K562 (cell line): ENCODE measurements at regions not wholly inside any gene's neighbourhood (a gene's known extent, or its start where the extent isn't known, plus 50 kb on each side); places are given as distances from the start of the nearest gene placed in this dataset.

Source experiments
- ATAC-seq: fragments of 200-7000 bp; cut with Tn5 transposase; 3 replicates; pipeline ENCODE4 v1.9.1; 2020; ENCODE audit warnings: moderate library complexity
- BruUV-seq: library from RNA; stranded (reverse); fragments of 400-500 nt; replicated peaks from 2 replicates; lab custom pipeline; 2021; lab: Mats Ljungman, UMichigan
- CTCF ChIA-PET: fragments of 300-600 bp; formaldehyde crosslinking; extraction: SDS; loops from one replicate; lab custom pipeline; 2021; ENCODE audit warnings: low intra/inter-chr PET ratio; lab: Yijun Ruan, JAX
- POLR2A ChIA-PET: fragments of 300-600, 350-650 bp; sonication (Branson Sonifier 250); formaldehyde crosslinking; extraction: SDS; loops from one replicate; lab custom pipeline; 2021; ENCODE audit warnings: antibody characterized with exemption, inconsistent platforms; lab: Yijun Ruan, JAX
- DNase-seq, 4 experiments: peaks; one replicate each; pipeline versions ENCODE4 v3.0.0 to v3.0.0-alpha.2; 2011 to 2018; ENCODE audit warnings: low spot score in 3 of 4, mixed read lengths in 3 of 4; ENCODE audit errors: extremely low read depth in 1 of 4
- FAIRE-seq: peaks from 2 replicates; lab custom pipeline; 2011; peaks lifted over from hg19 to GRCh38; lab: Jason Lieb, UNC
- H2AFZ ChIP-seq: 2 replicates; pipeline ENCODE4 v1.6.0; 2011; ENCODE audit warnings: low read depth, low read length, control low read depth, inconsistent platforms
- H3K27ac ChIP-seq: fragments of 200-600 bp; 3 replicates; pipeline ENCODE4 v1.8.0; 2011; ENCODE audit warnings: low read depth, mild to moderate bottlenecking, control low read depth, inconsistent platforms, low read length, moderate library complexity, mixed read lengths; ENCODE audit errors: extremely low read depth
- H3K27me3 ChIP-seq, 2 experiments: fragments of 300-600 bp in 1 of 2; 2 replicates in 1 of 2; 3 replicates in 1 of 2; pipeline versions ENCODE4 v1.6.0 to v1.8.0; 2011; ENCODE audit warnings: inconsistent platforms in 2 of 2, low read length in 2 of 2, mild to moderate bottlenecking in 1 of 2, mixed read lengths in 1 of 2, moderate library complexity in 1 of 2; ENCODE audit not compliant: control insufficient read depth in 2 of 2, insufficient read depth in 2 of 2
- H3K36me3 ChIP-seq: fragments of 300-600 bp; 3 replicates; pipeline ENCODE4 v1.8.0; 2011; ENCODE audit warnings: mild to moderate bottlenecking, low read length, inconsistent platforms; ENCODE audit not compliant: control insufficient read depth, insufficient read depth
- H3K4me1 ChIP-seq, 2 experiments: fragments of 200-600 bp in 1 of 2; replicated peaks in 1 of 2; 2 replicates in 1 of 2; 3 replicates in 1 of 2; pipeline versions ENCODE4 v1.5.1 to v1.8.0; 2011; ENCODE audit warnings: inconsistent platforms in 2 of 2, low read length in 2 of 2, mild to moderate bottlenecking in 1 of 2, mixed read lengths in 1 of 2, moderate library complexity in 1 of 2; ENCODE audit not compliant: control insufficient read depth in 2 of 2, insufficient read depth in 2 of 2
- H3K4me2 ChIP-seq: 2 replicates; pipeline ENCODE4 v1.6.1; 2011; ENCODE audit warnings: low read length, control low read depth, inconsistent platforms, mixed read lengths; ENCODE audit not compliant: insufficient read depth
- H3K4me3 ChIP-seq: fragments of 200-600 bp; sonication (generic), shearing (Covaris generic); 2 replicates; pipeline ENCODE4 v1.5.1; 2016; ENCODE audit warnings: control low read depth, inconsistent platforms
- H3K79me2 ChIP-seq: fragments of 200-600 bp; 3 replicates; pipeline ENCODE4 v1.8.0; 2011; ENCODE audit warnings: low read length, inconsistent platforms; ENCODE audit not compliant: control insufficient read depth, insufficient read depth
- H3K9ac ChIP-seq, 2 experiments: 2 replicates each; pipeline versions ENCODE4 v1.6.0 to v1.6.1; 2011; ENCODE audit warnings: low read depth in 2 of 2, low read length in 2 of 2, control low read depth in 1 of 2, inconsistent platforms in 1 of 2, mild to moderate bottlenecking in 1 of 2, mixed read lengths in 1 of 2; ENCODE audit not compliant: insufficient read depth in 1 of 2
- H3K9me1 ChIP-seq: one replicate; pipeline ENCODE4 v1.6.0; 2011; ENCODE audit warnings: inconsistent platforms, mild to moderate bottlenecking, low read length, moderate library complexity; ENCODE audit not compliant: control insufficient read depth, insufficient read depth
- H3K9me3 ChIP-seq: replicated peaks from 2 replicates; pipeline ENCODE4 v1.5.1; 2011; ENCODE audit warnings: low read depth, low read length, inconsistent platforms; ENCODE audit not compliant: control insufficient read depth, insufficient read depth
- H4K20me1 ChIP-seq: replicated peaks from 2 replicates; pipeline ENCODE4 v1.6.1; 2011; ENCODE audit warnings: low read length, inconsistent platforms, mixed read lengths; ENCODE audit not compliant: control insufficient read depth, insufficient read depth
- ARID1B ChIP-seq: fragments of 450-650 bp; IDR thresholded peaks from 2 replicates; pipeline ENCODE4 v1.6.1; 2016; ENCODE audit warnings: antibody characterized with exemption, mild to moderate bottlenecking, inconsistent platforms
- EHMT2 ChIP-seq: fragments of 450-650 bp; IDR thresholded peaks from 2 replicates; pipeline ENCODE4 v1.6.1; 2018; ENCODE audit warnings: antibody characterized with exemption
- ILK ChIP-seq: fragments of 450-650 bp; IDR thresholded peaks from 2 replicates; pipeline ENCODE4 v1.6.1; 2016; ENCODE audit warnings: missing genetic modification characterization, low read depth, mild to moderate bottlenecking, missing compliant biosample characterization, moderate library complexity, borderline replicate concordance
- MXI1 ChIP-seq: IDR thresholded peaks from 2 replicates; pipeline ENCODE4 v1.6.1; 2011; ENCODE audit warnings: low read depth, mild to moderate bottlenecking, improper control_type of control experiment, low read length
- NCOA4 ChIP-seq: fragments of 450-650 bp; IDR thresholded peaks from 2 replicates; pipeline ENCODE4 v1.6.1; 2018; ENCODE audit warnings: mild to moderate bottlenecking; ENCODE audit not compliant: partially characterized antibody
- NELFE ChIP-seq: IDR thresholded peaks from 2 replicates; pipeline ENCODE4 v1.6.1; 2011; ENCODE audit warnings: mild to moderate bottlenecking; ENCODE audit not compliant: insufficient read depth, insufficient read length
- NFIC ChIP-seq: fragments of 450-650 bp; IDR thresholded peaks from 2 replicates; pipeline ENCODE4 v1.6.1; 2017; ENCODE audit warnings: mild to moderate bottlenecking, inconsistent platforms
- PCBP1 ChIP-seq: fragments of 200-400 bp; formaldehyde crosslinking; IDR thresholded peaks from 2 replicates; pipeline ENCODE4 v1.6.1; 2018; ENCODE audit warnings: mild to moderate bottlenecking, low read depth, low read length; ENCODE audit not compliant: poor library complexity, severe bottlenecking
- SMARCA4 ChIP-seq: fragments of 450-650 bp; IDR thresholded peaks from 2 replicates; pipeline ENCODE4 v1.6.1; 2016
- TGIF2 ChIP-seq: sonication (generic); formaldehyde crosslinking; IDR thresholded peaks from 2 replicates; pipeline ENCODE4 v1.8.1; 2022; ENCODE audit warnings: mild to moderate bottlenecking, missing genetic modification reagents, moderate library complexity
- TRIM24 ChIP-seq, 2 experiments: fragments of 450-650 bp; IDR thresholded peaks; 2 replicates each; pipeline ENCODE4 v1.6.1; 2016
- YY1 ChIP-seq, 3 experiments: IDR thresholded peaks; 2 replicates each; pipeline ENCODE4 v1.6.1; 2011; ENCODE audit warnings: low read length in 2 of 3, mild to moderate bottlenecking in 2 of 3, moderate library complexity in 2 of 3, borderline replicate concordance in 1 of 3, control low read depth in 1 of 3, low read depth in 1 of 3; ENCODE audit not compliant: insufficient read depth in 3 of 3, insufficient replicate concordance in 2 of 3, control insufficient read depth in 1 of 3, insufficient read length in 1 of 3; ENCODE audit errors: extremely low read depth in 1 of 3
- ZNF3 ChIP-seq: fragments of 250-450 bp; sonication (Bioruptor Pico); IDR thresholded peaks from 2 replicates; pipeline ENCODE4 v1.5.0; 2021; ENCODE audit warnings: mild to moderate bottlenecking, moderate library complexity
- ZNF766 ChIP-seq: fragments of 200-800 bp; sonication (Bioruptor generic); conservative IDR thresholded peaks from 2 replicates; pipeline ENCODE4 v1.6.1; 2016; ENCODE audit warnings: missing genetic modification characterization, missing compliant biosample characterization
- WGBS: fragments of 100-300 bp; shearing (Covaris generic); methylation state at CpG from one replicate; pipeline ENCODE4 v1.1.6; 2016; ENCODE audit warnings: low coverage, mixed read lengths; ENCODE audit not compliant: insufficient coverage; ENCODE audit errors: missing lambda C conversion rate; 5-methylcytosine and 5-hydroxymethylcytosine counted together
- in situ Hi-C: fragments of 300-500 bp; cut with MboI; formaldehyde crosslinking; loops from 4 replicates; pipeline ENCODE4 v1.15.0; 2018; ENCODE audit warnings: inconsistent platforms, mixed read lengths
- intact Hi-C: fragments of 100-400 bp; cut with micrococcal nuclease; formaldehyde crosslinking; loops from 2 replicates; pipeline ENCODE4 v1.14.2; 2022
- TF ChIP-seq, protein P1 (sequence below): sonication (generic); formaldehyde crosslinking; IDR thresholded peaks from 2 replicates; pipeline ENCODE4 v1.8.0; 2022; ENCODE audit warnings: mild to moderate bottlenecking, missing genetic modification reagents
- TF ChIP-seq, protein P2 (sequence below): sonication (generic); formaldehyde crosslinking; IDR thresholded peaks from 2 replicates; pipeline ENCODE4 v1.8.1; 2022; ENCODE audit warnings: missing genetic modification reagents

DNA sequence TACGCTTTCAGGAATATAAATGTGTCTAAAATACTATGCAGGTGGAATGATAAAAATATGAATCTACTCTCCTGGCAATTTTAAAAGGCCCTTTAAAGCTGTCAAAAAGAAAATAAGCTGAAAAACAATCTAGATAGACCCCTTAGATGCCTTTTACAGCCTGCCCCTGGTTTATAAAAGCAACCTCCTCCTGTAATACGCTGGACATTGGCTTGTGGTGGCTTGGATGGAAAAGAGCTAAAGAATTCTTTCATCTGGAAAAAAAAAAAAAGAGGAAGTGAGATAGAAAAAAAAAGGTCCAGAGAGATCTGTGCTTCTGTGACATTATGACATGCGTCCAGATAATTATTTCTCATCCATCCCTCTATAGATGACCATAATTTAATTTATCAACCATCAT lies 115.9 kb upstream of the NRSN1 start:
- Histone ChIP-seq H3K4me1 (no peaks in the 10 kb centered on the region), H3K9me1 (no peaks in the 10 kb centered on the region), H3K36me3 (no peaks in the 10 kb centered on the region), H4K20me1 (no peaks in the 10 kb centered on the region), H2AFZ (no peak overlapping the region), H3K4me2 (no peak overlapping the region), H3K4me3 (no peak overlapping the region), H3K9ac (no peak overlapping the region), H3K27ac (no peak overlapping the region), H3K79me2 (no peaks in the 10 kb centered on the region), H3K9me3 (peaks cover 5% of the 10 kb centered on the region; the same call in 1 of the 2 replicates), H3K27me3 (no peaks in the 10 kb centered on the region)
- in situ Hi-C loops (no loop called here), intact Hi-C loops (no loop called here)
- no peak for ATAC-seq
- no TSS peak for BruUV-seq
- no peak for DNase-seq
- FAIRE-seq = no peak
- WGBS = 4% methylated on average over 3 of the region's 3 CpGs
- CTCF ChIA-PET = no interaction called here
- POLR2A ChIA-PET = no interaction called here
- TF ChIP-seq NCOA4 = no peak
- TF ChIP-seq SMARCA4 = no peak
- TF ChIP-seq ZNF766 (CRISPR knock-in tag) = no peak
- no peak for TF ChIP-seq EHMT2
- TF ChIP-seq NFIC = no peak
- TF ChIP-seq MXI1 = no peak
- TF ChIP-seq TGIF2 = no peak
- TF ChIP-seq, protein P1, sequence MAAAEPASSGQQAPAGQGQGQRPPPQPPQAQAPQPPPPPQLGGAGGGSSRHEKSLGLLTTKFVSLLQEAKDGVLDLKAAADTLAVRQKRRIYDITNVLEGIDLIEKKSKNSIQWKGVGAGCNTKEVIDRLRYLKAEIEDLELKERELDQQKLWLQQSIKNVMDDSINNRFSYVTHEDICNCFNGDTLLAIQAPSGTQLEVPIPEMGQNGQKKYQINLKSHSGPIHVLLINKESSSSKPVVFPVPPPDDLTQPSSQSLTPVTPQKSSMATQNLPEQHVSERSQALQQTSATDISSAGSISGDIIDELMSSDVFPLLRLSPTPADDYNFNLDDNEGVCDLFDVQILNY (CRISPR knock-in tag) = no peak
- no peak for TF ChIP-seq PCBP1
- TF ChIP-seq TRIM24 (IDR thresholded peaks at IDR 0.05) = no peak
- TF ChIP-seq YY1 (IDR thresholded peaks at IDR 0.05; ENCODE audit: borderline replicate concordance in 1 of 3, control insufficient read depth in 1 of 3, extremely low read depth in 1 of 3, insufficient read depth in 3 of 3, insufficient read length in 1 of 3, insufficient replicate concordance in 2 of 3, low read depth in 1 of 3, low read length in 2 of 3) = no peak
- TF ChIP-seq ZNF3 (CRISPR knock-in tag) = no peak
- TF ChIP-seq ILK = no peak
- TF ChIP-seq, protein P2, sequence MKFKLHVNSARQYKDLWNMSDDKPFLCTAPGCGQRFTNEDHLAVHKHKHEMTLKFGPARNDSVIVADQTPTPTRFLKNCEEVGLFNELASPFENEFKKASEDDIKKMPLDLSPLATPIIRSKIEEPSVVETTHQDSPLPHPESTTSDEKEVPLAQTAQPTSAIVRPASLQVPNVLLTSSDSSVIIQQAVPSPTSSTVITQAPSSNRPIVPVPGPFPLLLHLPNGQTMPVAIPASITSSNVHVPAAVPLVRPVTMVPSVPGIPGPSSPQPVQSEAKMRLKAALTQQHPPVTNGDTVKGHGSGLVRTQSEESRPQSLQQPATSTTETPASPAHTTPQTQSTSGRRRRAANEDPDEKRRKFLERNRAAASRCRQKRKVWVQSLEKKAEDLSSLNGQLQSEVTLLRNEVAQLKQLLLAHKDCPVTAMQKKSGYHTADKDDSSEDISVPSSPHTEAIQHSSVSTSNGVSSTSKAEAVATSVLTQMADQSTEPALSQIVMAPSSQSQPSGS (CRISPR knock-in tag) = no peak
- no peak for TF ChIP-seq NELFE
- TF ChIP-seq ARID1B = no peak
